ENCODE measurements at regions not wholly inside any gene's neighbourhood (a gene's known extent, or its start where the extent isn't known, plus 50 kb on each side); places are given as distances from the start of the nearest gene placed in this dataset.

DNA sequence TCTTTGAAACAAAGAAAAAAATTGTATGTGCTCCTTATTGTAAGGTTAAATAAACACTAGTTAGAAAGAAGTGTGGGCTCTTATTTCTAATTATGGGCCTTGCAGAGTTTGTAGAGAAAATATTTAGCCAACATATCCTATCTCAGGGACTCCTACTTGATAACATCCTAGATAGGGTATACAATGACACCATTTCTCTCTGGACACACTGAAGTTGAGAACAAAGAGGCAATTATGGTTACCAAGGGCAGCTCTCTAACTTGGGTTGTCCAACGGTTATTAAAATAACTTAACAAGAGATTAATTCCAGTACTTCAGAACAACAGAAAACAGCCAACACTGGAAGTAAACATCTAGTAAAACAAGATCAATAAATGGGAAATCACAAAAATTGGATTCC, 69.0 kb upstream of the ZC3H11B start:
- Histone ChIP-seq H3K4me1 (ENCODE audit: control insufficient read depth, insufficient read depth, low read length) (no peaks in the 10 kb centered on the region), H3K27me3 (replicated peaks in 1 of 2; ENCODE audit: control insufficient read depth in 2 of 2, insufficient read depth in 2 of 2, low read length in 1 of 2) (peaks cover 0 to 4% of the 10 kb centered on the region in 2 experiments; a peak in 2 of 4 replicates), H4K20me1 (ENCODE audit: control insufficient read depth, insufficient read depth) (no peaks in the 10 kb centered on the region), H2AFZ (ENCODE audit: control insufficient read depth, low read depth, low read length) (no peak overlapping the region), H3K9ac (ENCODE audit: control insufficient read depth, insufficient read depth, low read length) (no peak overlapping the region), H3K4me2 (ENCODE audit: control insufficient read depth, insufficient read depth) (no peak overlapping the region), H3K4me3 (no peak overlapping the region), H3K36me3 (ENCODE audit: control insufficient read depth in 2 of 2, insufficient read depth in 2 of 2, low read length in 1 of 2) (no peaks in the 10 kb centered on the region), H3K79me2 (ENCODE audit: control insufficient read depth, insufficient read depth, low read length) (no peaks in the 10 kb centered on the region), H3K9me3 (replicated peaks; ENCODE audit: control insufficient read depth, insufficient read depth, low read length) (no peaks in the 10 kb centered on the region), H3K27ac (ENCODE audit: control insufficient read depth, insufficient read depth) (no peak overlapping the region)
- ChIA-PET POLR2A (no interaction called here), CTCF (no interaction called here), RAD21 (ENCODE audit: unreplicated experiment) (no interaction called here), SMC1A (ENCODE audit: uncharacterized antibody, unreplicated experiment) (no interaction called here)
- 52% methylated on average over 1 of the region's 1 CpG for WGBS (ENCODE audit: insufficient coverage, insufficient replicate concordance, low lambda C conversion rate, missing lambda C conversion rate)
- BruUV-seq (replicated peaks), result no TSS peak
- DNase-seq (ENCODE audit: low read depth, low spot score) (no peak), ATAC-seq (no peak), FAIRE-seq (no peak)
- intact Hi-C loops (cut with micrococcal nuclease; ENCODE audit: unreplicated experiment), result no loop called here
- in situ Hi-C loops (cut with MboI), result no loop called here
- TF ChIP-seq RB1 (IDR thresholded peaks at IDR 0.05; ENCODE audit: borderline replicate concordance) (no peak), CEBPZ (IDR thresholded peaks at IDR 0.05; ENCODE audit: low read depth, low read length) (no peak), RBBP5 (conservative IDR thresholded peaks at IDR 0.05) (no peak), CBX5 (IDR thresholded peaks at IDR 0.05; ENCODE audit: low read depth) (no peak), YBX1 (IDR thresholded peaks at IDR 0.05) (no peak), KLF5 (IDR thresholded peaks at IDR 0.05; ENCODE audit: partially characterized antibody) (no peak), KDM1A (IDR thresholded peaks at IDR 0.05; ENCODE audit: borderline replicate concordance) (no peak), ZNF592 (IDR thresholded peaks at IDR 0.05) (no peak), MTA3 (IDR thresholded peaks at IDR 0.05; ENCODE audit: borderline replicate concordance, low read length) (no peak), TARDBP (IDR thresholded peaks at IDR 0.05; ENCODE audit: borderline replicate concordance) (no peak), SIX5 (IDR thresholded peaks at IDR 0.05; ENCODE audit: low read depth, low read length, severe bottlenecking) (no peak), SIN3A (IDR thresholded peaks at IDR 0.05; ENCODE audit: low read depth, low read length) (no peak), POU2F2 (IDR thresholded peaks at IDR 0.05; ENCODE audit: borderline replicate concordance, low read depth, low read length) (no peak), ZNF24 (IDR thresholded peaks at IDR 0.05) (no peak)
- TF ChIP-seq, protein P1, sequence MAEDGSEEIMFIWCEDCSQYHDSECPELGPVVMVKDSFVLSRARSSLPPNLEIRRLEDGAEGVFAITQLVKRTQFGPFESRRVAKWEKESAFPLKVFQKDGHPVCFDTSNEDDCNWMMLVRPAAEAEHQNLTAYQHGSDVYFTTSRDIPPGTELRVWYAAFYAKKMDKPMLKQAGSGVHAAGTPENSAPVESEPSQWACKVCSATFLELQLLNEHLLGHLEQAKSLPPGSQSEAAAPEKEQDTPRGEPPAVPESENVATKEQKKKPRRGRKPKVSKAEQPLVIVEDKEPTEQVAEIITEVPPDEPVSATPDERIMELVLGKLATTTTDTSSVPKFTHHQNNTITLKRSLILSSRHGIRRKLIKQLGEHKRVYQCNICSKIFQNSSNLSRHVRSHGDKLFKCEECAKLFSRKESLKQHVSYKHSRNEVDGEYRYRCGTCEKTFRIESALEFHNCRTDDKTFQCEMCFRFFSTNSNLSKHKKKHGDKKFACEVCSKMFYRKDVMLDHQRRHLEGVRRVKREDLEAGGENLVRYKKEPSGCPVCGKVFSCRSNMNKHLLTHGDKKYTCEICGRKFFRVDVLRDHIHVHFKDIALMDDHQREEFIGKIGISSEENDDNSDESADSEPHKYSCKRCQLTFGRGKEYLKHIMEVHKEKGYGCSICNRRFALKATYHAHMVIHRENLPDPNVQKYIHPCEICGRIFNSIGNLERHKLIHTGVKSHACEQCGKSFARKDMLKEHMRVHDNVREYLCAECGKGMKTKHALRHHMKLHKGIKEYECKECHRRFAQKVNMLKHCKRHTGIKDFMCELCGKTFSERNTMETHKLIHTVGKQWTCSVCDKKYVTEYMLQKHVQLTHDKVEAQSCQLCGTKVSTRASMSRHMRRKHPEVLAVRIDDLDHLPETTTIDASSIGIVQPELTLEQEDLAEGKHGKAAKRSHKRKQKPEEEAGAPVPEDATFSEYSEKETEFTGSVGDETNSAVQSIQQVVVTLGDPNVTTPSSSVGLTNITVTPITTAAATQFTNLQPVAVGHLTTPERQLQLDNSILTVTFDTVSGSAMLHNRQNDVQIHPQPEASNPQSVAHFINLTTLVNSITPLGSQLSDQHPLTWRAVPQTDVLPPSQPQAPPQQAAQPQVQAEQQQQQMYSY (CRISPR knock-in tag; IDR thresholded peaks at IDR 0.05), result no peak

Data from GM12878 (cell line).